Suprapubic skin (tissue), 4 donors: ENCODE measurements at regions not wholly inside any gene's neighbourhood (a gene's known extent, or its start where the extent isn't known, plus 50 kb on each side); places are given as distances from the start of the nearest gene placed in this dataset.

Experiments used
- CTCF ChIP-seq, 2 donors: fragments of 200-600 bp in 1 of 2; fragments of 450-650 bp in 1 of 2; sonication (generic) in 1 of 2; IDR thresholded peaks; one replicate each; pipeline ENCODE4 v1.5.1; 2016 to 2019; ENCODE audit warnings: antibody characterized with exemption in 2 of 2, mild to moderate bottlenecking in 1 of 2, moderate library complexity in 1 of 2
- POLR2A ChIP-seq, 2 donors: fragments of 450-650 bp; IDR thresholded peaks; one replicate each; pipeline ENCODE4 v1.6.1; 2017; ENCODE audit warnings: antibody characterized with exemption in 2 of 2, mild to moderate bottlenecking in 2 of 2, moderate library complexity in 2 of 2
- POLR2AphosphoS5 ChIP-seq, 3 donors: sonication (generic); formaldehyde crosslinking; IDR thresholded peaks; one replicate each; pipeline ENCODE4 v1.6.1; 2017; ENCODE audit warnings: antibody characterized with exemption in 3 of 3

GRCh38 chr14:53742233-53742620, 214.4 kb downstream of the BMP4 start:
- TF ChIP-seq POLR2A (IDR thresholded peaks at IDR 0.05) = no peak
- no peak for TF ChIP-seq POLR2AphosphoS5 (IDR thresholded peaks at IDR 0.05)
- TF ChIP-seq CTCF (IDR thresholded peaks at IDR 0.05) = no peak
